Mammary epithelial cell (primary cell): ENCODE measurements at regions not wholly inside any gene's neighbourhood (a gene's known extent, or its start where the extent isn't known, plus 50 kb on each side); places are given as distances from the start of the nearest gene placed in this dataset.

Experiments
- CTCF ChIP-seq, 2 donors: IDR thresholded peaks in 1 of 2; conservative IDR thresholded peaks in 1 of 2; 2 replicates each; pipeline ENCODE4 v1.5.1; 2011 to 2012; ENCODE audit warnings: inconsistent platforms in 2 of 2, low read length in 2 of 2, mild to moderate bottlenecking in 2 of 2, control low read depth in 1 of 2, low read depth in 1 of 2; ENCODE audit not compliant: insufficient read depth in 1 of 2; ENCODE audit errors: extremely low read depth in 1 of 2
- EZH2 ChIP-seq: IDR thresholded peaks from 2 replicates; pipeline ENCODE4 v1.6.1; 2012; ENCODE audit warnings: low read length, inconsistent platforms, borderline replicate concordance

- TF ChIP-seq CTCF (conservative IDR thresholded peaks at IDR 0.05 in 1 of 2, IDR thresholded peaks at IDR 0.05 in 1 of 2; ENCODE audit: extremely low read depth in 1 of 2, insufficient read depth in 1 of 2, low read depth in 1 of 2, low read length in 2 of 2) = no peak
- TF ChIP-seq EZH2 = no peak
These were observed 135.4 kb upstream of the DUSP10 start for GRCh38 chr1:221877311-221877710.
